Right atrium auricular region (tissue), 2 donors: ENCODE measurements at regions not wholly inside any gene's neighbourhood (a gene's known extent, or its start where the extent isn't known, plus 50 kb on each side); places are given as distances from the start of the nearest gene placed in this dataset.

Experiments used
- DNase-seq: peaks from one replicate; pipeline ENCODE4 v3.0.0-alpha.2; 2019; ENCODE audit warnings: low spot score
- H3K27ac ChIP-seq, 2 donors: fragments of 200-600 bp; sonication (generic); 1 replicate in 1 of 2; 2 replicates in 1 of 2; pipeline ENCODE4 v1.5.1; 2016 to 2019
- H3K27me3 ChIP-seq, 2 donors: fragments of 200-600 bp; sonication (generic); one replicate each; pipeline versions ENCODE4 v1.5.1 to v1.6.0; 2017 to 2019
- H3K36me3 ChIP-seq: fragments of 200-600 bp; sonication (generic); one replicate; pipeline ENCODE4 v1.5.1; 2016
- H3K4me1 ChIP-seq, 2 donors: fragments of 200-600 bp; sonication (generic); one replicate each; pipeline versions ENCODE4 v1.5.1 to v1.6.0; 2017 to 2019
- H3K4me3 ChIP-seq, 2 donors: fragments of 200-600 bp; sonication (generic); 1 replicate in 1 of 2; 2 replicates in 1 of 2; pipeline ENCODE4 v1.5.1; 2017 to 2019; ENCODE audit warnings: mild to moderate bottlenecking in 1 of 2, moderate library complexity in 1 of 2
- H3K9me3 ChIP-seq, 2 donors: fragments of 200-600 bp; sonication (generic); one replicate each; pipeline ENCODE4 v1.5.1; 2019
- CTCF ChIP-seq, 2 donors: fragments of 200-600 bp; sonication (generic); IDR thresholded peaks; one replicate each; pipeline ENCODE4 v1.5.1; 2019; ENCODE audit warnings: antibody characterized with exemption in 2 of 2

- TF ChIP-seq CTCF (IDR thresholded peaks at IDR 0.05), result no peak
- no peaks in the 10 kb centered on the region for H3K4me1 ChIP-seq
- no peak overlapping the region for H3K27ac ChIP-seq
- no peaks in the 10 kb centered on the region for H3K36me3 ChIP-seq
- no peak for DNase-seq
- no peaks in the 10 kb centered on the region for H3K27me3 ChIP-seq
- H3K4me3 ChIP-seq, result no peak overlapping the region
- H3K9me3 ChIP-seq, result no peaks in the 10 kb centered on the region
Observed at GRCh38 chr9:28956116-28956880, 1383.0 kb upstream of the C9orf72 start.

- TF ChIP-seq CTCF (IDR thresholded peaks at IDR 0.05), result no peak
- Histone ChIP-seq H3K36me3 (no peaks in the 10 kb centered on the region), H3K27ac (no peak overlapping the region), H3K4me1 (no peaks in the 10 kb centered on the region), H3K9me3 (no peaks in the 10 kb centered on the region), H3K27me3 (no peaks in the 10 kb centered on the region), H3K4me3 (no peak overlapping the region)
- no peak for DNase-seq
Observed at GRCh38 chr9:28960602-28961001, 1387.3 kb upstream of the C9orf72 start.

- H3K27ac ChIP-seq, result no peak overlapping the region
- no peak overlapping the region for H3K4me3 ChIP-seq
- H3K36me3 ChIP-seq, result no peaks in the 10 kb centered on the region
- no peak for TF ChIP-seq CTCF (IDR thresholded peaks at IDR 0.05)
- no peaks in the 10 kb centered on the region for H3K9me3 ChIP-seq
- DNase-seq, result no peak
- no peaks in the 10 kb centered on the region for H3K4me1 ChIP-seq
- H3K27me3 ChIP-seq, result no peaks in the 10 kb centered on the region
Observed at GRCh38 chr9:28961623-28962022, 1388.3 kb upstream of the C9orf72 start.

- Histone ChIP-seq H3K4me1 (no peaks in the 10 kb centered on the region), H3K27me3 (no peaks in the 10 kb centered on the region), H3K27ac (no peak overlapping the region), H3K36me3 (no peaks in the 10 kb centered on the region), H3K4me3 (no peak overlapping the region), H3K9me3 (no peaks in the 10 kb centered on the region)
- no peak for DNase-seq
- TF ChIP-seq CTCF (IDR thresholded peaks at IDR 0.05), result no peak
Observed at GRCh38 chr9:28967226-28967625, 1393.9 kb upstream of the C9orf72 start.

GRCh38 chr9:28970241-28970654, 1397.0 kb upstream of the C9orf72 start:
- no peak for DNase-seq
- Histone ChIP-seq H3K36me3 (no peaks in the 10 kb centered on the region), H3K4me1 (no peaks in the 10 kb centered on the region), H3K4me3 (no peak overlapping the region), H3K27ac (no peak overlapping the region), H3K9me3 (no peaks in the 10 kb centered on the region), H3K27me3 (no peaks in the 10 kb centered on the region)
- no peak for TF ChIP-seq CTCF (IDR thresholded peaks at IDR 0.05)

GRCh38 chr9:28971881-28972280, 1398.6 kb upstream of the C9orf72 start:
- H3K9me3 ChIP-seq, result no peaks in the 10 kb centered on the region
- no peak overlapping the region for H3K27ac ChIP-seq
- DNase-seq, result no peak
- H3K4me3 ChIP-seq, result no peak overlapping the region
- H3K36me3 ChIP-seq, result no peaks in the 10 kb centered on the region
- no peaks in the 10 kb centered on the region for H3K27me3 ChIP-seq
- no peaks in the 10 kb centered on the region for H3K4me1 ChIP-seq
- no peak for TF ChIP-seq CTCF (IDR thresholded peaks at IDR 0.05)
